MM.1S (cell line): ENCODE measurements at regions not wholly inside any gene's neighbourhood (a gene's known extent, or its start where the extent isn't known, plus 50 kb on each side); places are given as distances from the start of the nearest gene placed in this dataset.

ENCODE experiments used
- EZH2 ChIP-seq: fragments of 300-600 bp; sonication (generic); optimal IDR thresholded peaks from 2 replicates; pipeline ENCODE3; 2017; ENCODE audit warnings: low read depth, mild to moderate bottlenecking, antibody characterized with exemption, low read length, mixed read lengths
- EZH2phosphoT487 ChIP-seq: fragments of 300-600 bp; sonication (generic); IDR thresholded peaks from 2 replicates; pipeline ENCODE4 v1.6.1; 2018; ENCODE audit warnings: antibody characterized with exemption, low read length
- TF ChIP-seq, protein P1 (sequence below): fragments of 300-600 bp; sonication (generic); IDR thresholded peaks from 2 replicates; pipeline ENCODE4 v1.5.1; 2016; ENCODE audit warnings: antibody characterized with exemption, low read length, mixed read lengths

DNA sequence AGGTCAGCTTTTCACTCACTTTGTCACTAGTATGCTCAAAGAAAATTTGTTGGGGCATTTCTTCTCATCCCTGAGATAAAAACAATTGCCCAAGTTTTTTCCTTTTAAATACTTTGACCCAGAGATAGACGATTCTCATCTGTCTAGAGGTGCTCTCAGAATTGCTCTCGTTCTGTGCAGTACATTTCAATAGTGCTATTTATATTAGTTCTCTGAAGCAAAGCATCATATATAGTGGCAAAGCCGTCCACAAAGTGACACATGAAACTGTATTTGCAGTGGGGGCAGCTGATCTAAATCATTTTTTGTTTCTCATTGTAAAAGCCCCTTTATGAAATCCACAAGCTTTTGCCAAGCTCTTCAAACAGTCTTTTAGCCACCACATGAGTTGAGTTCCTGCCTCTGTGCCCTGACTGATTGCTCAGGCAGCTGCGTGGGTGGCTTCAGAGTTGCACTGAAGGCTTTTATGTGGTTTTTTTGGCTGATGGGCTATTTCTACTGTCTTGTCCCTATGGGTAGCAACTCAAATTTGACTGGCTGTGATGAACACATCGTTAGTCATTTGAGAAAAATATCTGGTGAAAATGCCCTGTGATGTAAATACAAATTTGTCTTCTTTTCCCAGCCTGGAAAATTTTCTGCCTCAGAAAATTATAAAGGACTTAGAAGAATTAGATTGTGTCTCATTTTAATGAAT lies 119.1 kb upstream of the OTUD4 start:
- TF ChIP-seq, protein P1, sequence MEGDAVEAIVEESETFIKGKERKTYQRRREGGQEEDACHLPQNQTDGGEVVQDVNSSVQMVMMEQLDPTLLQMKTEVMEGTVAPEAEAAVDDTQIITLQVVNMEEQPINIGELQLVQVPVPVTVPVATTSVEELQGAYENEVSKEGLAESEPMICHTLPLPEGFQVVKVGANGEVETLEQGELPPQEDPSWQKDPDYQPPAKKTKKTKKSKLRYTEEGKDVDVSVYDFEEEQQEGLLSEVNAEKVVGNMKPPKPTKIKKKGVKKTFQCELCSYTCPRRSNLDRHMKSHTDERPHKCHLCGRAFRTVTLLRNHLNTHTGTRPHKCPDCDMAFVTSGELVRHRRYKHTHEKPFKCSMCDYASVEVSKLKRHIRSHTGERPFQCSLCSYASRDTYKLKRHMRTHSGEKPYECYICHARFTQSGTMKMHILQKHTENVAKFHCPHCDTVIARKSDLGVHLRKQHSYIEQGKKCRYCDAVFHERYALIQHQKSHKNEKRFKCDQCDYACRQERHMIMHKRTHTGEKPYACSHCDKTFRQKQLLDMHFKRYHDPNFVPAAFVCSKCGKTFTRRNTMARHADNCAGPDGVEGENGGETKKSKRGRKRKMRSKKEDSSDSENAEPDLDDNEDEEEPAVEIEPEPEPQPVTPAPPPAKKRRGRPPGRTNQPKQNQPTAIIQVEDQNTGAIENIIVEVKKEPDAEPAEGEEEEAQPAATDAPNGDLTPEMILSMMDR: no peak
- TF ChIP-seq EZH2: no peak
- TF ChIP-seq EZH2phosphoT487: no peak
